ENCODE measurements at regions not wholly inside any gene's neighbourhood (a gene's known extent, or its start where the extent isn't known, plus 50 kb on each side); places are given as distances from the start of the nearest gene placed in this dataset.

GRCh38 chr6:101266063-101266462, 127.4 kb upstream of the GRIK2 start:
- CTCF ChIA-PET: no interaction called here
- Histone ChIP-seq H2AFZ (ENCODE audit: low read depth, low read length, poor library complexity, severe bottlenecking) (no peak overlapping the region), H3K4me1 (ENCODE audit: control insufficient read depth in 1 of 2, insufficient read depth in 2 of 2, low read length in 2 of 2) (no peaks in the 10 kb centered on the region), H3K27ac (ENCODE audit: low read depth, low read length) (no peak overlapping the region), H3K36me3 (ENCODE audit: control insufficient read depth in 1 of 2, insufficient read depth in 2 of 2, low read length in 2 of 2) (no peaks in the 10 kb centered on the region), H3K9ac (ENCODE audit: low read length) (no peak overlapping the region), H3K9me2 (ENCODE audit: insufficient read depth) (no peaks in the 10 kb centered on the region), H3K27me3 (ENCODE audit: insufficient read depth, low read length) (no peaks in the 10 kb centered on the region), H3K4me3 (replicated peaks in 1 of 2; ENCODE audit: low read depth in 1 of 2, low read length in 2 of 2) (no peak overlapping the region), H4K20me1 (ENCODE audit: insufficient read depth) (no peaks in the 10 kb centered on the region), H3K79me2 (ENCODE audit: insufficient read depth, low read length) (no peaks in the 10 kb centered on the region), H3K4me2 (ENCODE audit: low read length) (no peak overlapping the region), H3K9me3 (ENCODE audit: control insufficient read depth in 1 of 2, insufficient read depth in 1 of 2, low read depth in 1 of 2, low read length in 2 of 2) (no peaks in the 10 kb centered on the region)
- DNase-seq (ENCODE audit: low read depth, low spot score): no peak
- POLR2A ChIA-PET: no interaction called here
- no peak for ATAC-seq
- no TSS peak for BruUV-seq (replicated peaks)
- intact Hi-C loops (cut with micrococcal nuclease): no loop called here
- RAD21 ChIA-PET (ENCODE audit: low non-redundant PET in 1 of 2, low total read pairs in 2 of 2, uncharacterized antibody in 2 of 2, unreplicated experiment in 2 of 2): no interaction called here
- TF ChIP-seq TCF7L2 (IDR thresholded peaks at IDR 0.05; ENCODE audit: borderline replicate concordance, extremely low read depth, insufficient read depth, insufficient read length): no peak
- TF ChIP-seq EGR1 (IDR thresholded peaks at IDR 0.05; ENCODE audit: low read depth): no peak
- no peak for TF ChIP-seq SP1 (IDR thresholded peaks at IDR 0.05; ENCODE audit: low read depth)
- no peak for TF ChIP-seq POLR2A (IDR thresholded peaks at IDR 0.05; ENCODE audit: borderline replicate concordance, extremely low read depth, insufficient read depth, insufficient read length)
- TF ChIP-seq ATF3 (IDR thresholded peaks at IDR 0.05): no peak
- TF ChIP-seq ZFX (IDR thresholded peaks at IDR 0.05): no peak
- TF ChIP-seq MAX (IDR thresholded peaks at IDR 0.05): no peak
- no peak for TF ChIP-seq ELF1 (IDR thresholded peaks at IDR 0.05; ENCODE audit: borderline replicate concordance, low read depth)
- TF ChIP-seq EZH2 (IDR thresholded peaks at IDR 0.05): no peak
- no peak for TF ChIP-seq JUND (IDR thresholded peaks at IDR 0.05)
- TF ChIP-seq RAD21 (IDR thresholded peaks at IDR 0.05; ENCODE audit: low read depth): no peak
- no peak for TF ChIP-seq CBX3 (IDR thresholded peaks at IDR 0.05; ENCODE audit: low read depth)
- no peak for TF ChIP-seq ZBTB33 (IDR thresholded peaks at IDR 0.05; ENCODE audit: extremely low read depth, insufficient replicate concordance, low read length)
- TF ChIP-seq POLR2AphosphoS5 (IDR thresholded peaks at IDR 0.05; ENCODE audit: low read depth, low read length): no peak
- TF ChIP-seq EZH2phosphoT487 (IDR thresholded peaks at IDR 0.05; ENCODE audit: borderline replicate concordance): no peak
- TF ChIP-seq CEBPB (IDR thresholded peaks at IDR 0.05; ENCODE audit: low read depth): no peak

All from HCT116 (cell line).